ENCODE measurements at regions not wholly inside any gene's neighbourhood (a gene's known extent, or its start where the extent isn't known, plus 50 kb on each side); places are given as distances from the start of the nearest gene placed in this dataset.

DNA sequence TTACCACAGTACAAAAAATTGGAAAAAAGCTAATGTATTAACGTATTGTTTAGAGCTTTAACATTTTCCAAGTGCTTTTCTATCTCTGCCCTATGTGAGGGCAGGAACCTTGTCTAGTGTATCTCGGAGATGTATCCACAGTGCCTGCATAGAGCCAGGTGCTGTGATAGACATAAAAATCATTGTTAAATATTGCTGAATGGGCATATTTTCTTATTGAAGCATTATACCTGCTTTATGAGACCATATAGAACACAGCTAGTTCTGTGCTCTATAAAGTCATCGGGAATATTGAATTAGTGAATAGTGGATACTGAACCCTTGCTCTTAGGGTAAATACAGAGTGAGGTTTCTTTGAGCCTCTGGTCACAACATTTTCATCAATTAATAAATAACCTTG lies 163.0 kb downstream of the RNF144B start:
- TF ChIP-seq CTBP1 (IDR thresholded peaks at IDR 0.05; ENCODE audit: borderline replicate concordance), result no peak
- no peak for TF ChIP-seq FOXM1 (IDR thresholded peaks at IDR 0.05; ENCODE audit: borderline replicate concordance)
- no peak for TF ChIP-seq ZNF384 (IDR thresholded peaks at IDR 0.05)
- TF ChIP-seq FOXK2 (IDR thresholded peaks at IDR 0.05), result no peak
- no peak for TF ChIP-seq SP1 (IDR thresholded peaks at IDR 0.05)
- TF ChIP-seq SUZ12 (IDR thresholded peaks at IDR 0.05), result no peak
- TF ChIP-seq TARDBP (IDR thresholded peaks at IDR 0.05), result no peak
- no peak for TF ChIP-seq BHLHE40 (IDR thresholded peaks at IDR 0.05; ENCODE audit: borderline replicate concordance)
- no peak for TF ChIP-seq HDGF (IDR thresholded peaks at IDR 0.05; ENCODE audit: borderline replicate concordance)

Data from HEK293T (cell line).